22Rv1 (cell line): ENCODE measurements at regions not wholly inside any gene's neighbourhood (a gene's known extent, or its start where the extent isn't known, plus 50 kb on each side); places are given as distances from the start of the nearest gene placed in this dataset.
A peak's percentile ranks its signal among the peaks of the same experiment; 100 is the strongest.

Experiments used
- CTCF ChIP-seq: fragments of 450-650 bp; IDR thresholded peaks from 2 replicates; pipeline ENCODE4 v1.5.1; 2017; ENCODE audit warnings: mild to moderate bottlenecking
- ZFX ChIP-seq: fragments of 450-650 bp; IDR thresholded peaks from 2 replicates; pipeline ENCODE4 v1.6.1; 2017; ENCODE audit warnings: antibody characterized with exemption, borderline replicate concordance

DNA sequence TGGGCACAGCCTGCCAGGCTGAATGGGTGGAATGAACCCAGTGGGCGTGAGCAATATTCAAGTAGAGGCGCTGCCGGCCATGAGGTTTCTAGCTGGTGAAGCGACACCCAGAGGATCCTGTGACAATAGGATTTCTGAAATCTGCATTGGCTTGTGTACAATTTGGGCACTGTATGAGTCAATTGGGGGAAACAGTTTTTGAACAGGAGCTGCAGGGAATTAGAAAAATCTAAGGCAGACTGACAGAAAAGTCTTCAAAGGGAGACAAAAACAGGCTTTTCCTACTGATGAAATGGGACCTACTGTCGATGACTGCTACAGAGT lies 145.2 kb downstream of the GPCPD1 start:
- TF ChIP-seq CTCF, result peak; percentile 17; the same call in 1 of the 2 replicates
- TF ChIP-seq ZFX, result no peak
